ENCODE measurements at regions not wholly inside any gene's neighbourhood (a gene's known extent, or its start where the extent isn't known, plus 50 kb on each side); places are given as distances from the start of the nearest gene placed in this dataset.

DNA sequence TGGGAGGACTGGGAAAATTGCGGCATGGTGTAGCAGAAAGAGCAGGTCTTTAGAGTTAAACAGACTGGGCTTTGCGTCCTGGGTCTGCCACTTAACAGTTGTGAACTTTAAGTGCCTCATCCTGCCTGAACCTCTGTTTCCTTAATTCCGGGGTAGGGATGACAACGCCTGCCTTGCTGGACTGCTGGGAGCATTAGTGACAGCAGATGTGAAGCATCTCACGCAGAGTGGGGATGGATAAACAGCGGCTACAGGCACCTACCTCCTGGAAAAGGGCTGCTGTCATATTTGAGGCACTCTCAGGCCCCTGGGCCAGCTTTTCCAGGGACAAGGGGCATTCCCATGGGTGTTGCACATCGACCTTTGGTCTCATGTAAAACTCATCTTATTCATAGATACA is 572.2 kb downstream of the TBC1D22A start:
- TF ChIP-seq EZH2 (IDR thresholded peaks at IDR 0.05; ENCODE audit: insufficient read depth, poor library complexity, severe bottlenecking) (no peak), EZH2phosphoT487 (IDR thresholded peaks at IDR 0.05; ENCODE audit: insufficient read depth, low read depth) (no peak)
